ENCODE measurements at regions not wholly inside any gene's neighbourhood (a gene's known extent, or its start where the extent isn't known, plus 50 kb on each side); places are given as distances from the start of the nearest gene placed in this dataset.

GRCh38 chr10:118904286-118904685, 125.2 kb upstream of the NANOS1 start:
- no peak for TF ChIP-seq CTCF (IDR thresholded peaks at IDR 0.05; ENCODE audit: insufficient read depth, low read length, poor library complexity, severe bottlenecking)
- no peak for TF ChIP-seq EZH2phosphoT487 (conservative IDR thresholded peaks at IDR 0.05; ENCODE audit: low read length)
- Histone ChIP-seq H2AFZ (ENCODE audit: low read depth, low read length, severe bottlenecking) (no peak overlapping the region), H3K9me2 (replicated peaks; ENCODE audit: insufficient read depth, low read length) (no peaks in the 10 kb centered on the region)

GRCh38 chr10:118907051-118907450, 122.5 kb upstream of the NANOS1 start:
- H2AFZ ChIP-seq (ENCODE audit: low read depth, low read length, severe bottlenecking), result no peak overlapping the region
- no peak overlapping the region for H3K4me2 ChIP-seq (ENCODE audit: low read depth, low read length, poor library complexity, severe bottlenecking)
- H3K27me3 ChIP-seq (ENCODE audit: low read length), result no peaks in the 10 kb centered on the region

More at GRCh38 chr10:118904286-118904685, 125.2 kb upstream of the NANOS1 start:
- Histone ChIP-seq H3K4me3 (ENCODE audit: insufficient read depth, low read length, poor library complexity, severe bottlenecking) (no peak overlapping the region), H3K36me3 (ENCODE audit: low read length) (no peaks in the 10 kb centered on the region), H3K27ac (ENCODE audit: low read depth, low read length) (no peak overlapping the region), H3K4me2 (ENCODE audit: low read depth, low read length, poor library complexity, severe bottlenecking) (no peak overlapping the region), H3K9ac (ENCODE audit: low read length) (no peak overlapping the region), H3K27me3 (ENCODE audit: low read length) (no peaks in the 10 kb centered on the region), H4K20me1 (ENCODE audit: low read depth, low read length) (no peaks in the 10 kb centered on the region), H3K79me2 (ENCODE audit: insufficient read depth, low read length) (no peaks in the 10 kb centered on the region), H3F3A (ENCODE audit: insufficient read depth) (no peaks in the 10 kb centered on the region), H3K9me3 (ENCODE audit: insufficient read depth, low read length) (no peaks in the 10 kb centered on the region)

GRCh38 chr10:118908557-118909256, 120.8 kb upstream of the NANOS1 start:
- no peaks in the 10 kb centered on the region for H4K20me1 ChIP-seq (ENCODE audit: low read depth, low read length)
- H3F3A ChIP-seq (ENCODE audit: insufficient read depth), result no peaks in the 10 kb centered on the region
- no peak overlapping the region for H2AFZ ChIP-seq (ENCODE audit: low read depth, low read length, severe bottlenecking)
- no peak overlapping the region for H3K27ac ChIP-seq (ENCODE audit: low read depth, low read length)
- no peak overlapping the region for H3K4me3 ChIP-seq (ENCODE audit: insufficient read depth, low read length, poor library complexity, severe bottlenecking)
- no peak overlapping the region for H3K9ac ChIP-seq (ENCODE audit: low read length)
- no peaks in the 10 kb centered on the region for H3K27me3 ChIP-seq (ENCODE audit: low read length)
- H3K36me3 ChIP-seq (ENCODE audit: low read length), result no peaks in the 10 kb centered on the region
- no peak for TF ChIP-seq CTCF (IDR thresholded peaks at IDR 0.05; ENCODE audit: insufficient read depth, low read length, poor library complexity, severe bottlenecking)
- no peak for TF ChIP-seq EZH2phosphoT487 (conservative IDR thresholded peaks at IDR 0.05; ENCODE audit: low read length)
- H3K4me2 ChIP-seq (ENCODE audit: low read depth, low read length, poor library complexity, severe bottlenecking), result no peak overlapping the region
- no peaks in the 10 kb centered on the region for H3K9me3 ChIP-seq (ENCODE audit: insufficient read depth, low read length)
- H3K79me2 ChIP-seq (ENCODE audit: insufficient read depth, low read length), result no peaks in the 10 kb centered on the region
- H3K9me2 ChIP-seq (replicated peaks; ENCODE audit: insufficient read depth, low read length), result no peaks in the 10 kb centered on the region

More at GRCh38 chr10:118907051-118907450, 122.5 kb upstream of the NANOS1 start:
- no peaks in the 10 kb centered on the region for H3K79me2 ChIP-seq (ENCODE audit: insufficient read depth, low read length)
- no peaks in the 10 kb centered on the region for H3K36me3 ChIP-seq (ENCODE audit: low read length)
- no peak overlapping the region for H3K4me3 ChIP-seq (ENCODE audit: insufficient read depth, low read length, poor library complexity, severe bottlenecking)
- H3F3A ChIP-seq (ENCODE audit: insufficient read depth), result no peaks in the 10 kb centered on the region
- no peaks in the 10 kb centered on the region for H4K20me1 ChIP-seq (ENCODE audit: low read depth, low read length)
- no peak overlapping the region for H3K9ac ChIP-seq (ENCODE audit: low read length)
- no peak for TF ChIP-seq EZH2phosphoT487 (conservative IDR thresholded peaks at IDR 0.05; ENCODE audit: low read length)
- TF ChIP-seq CTCF (IDR thresholded peaks at IDR 0.05; ENCODE audit: insufficient read depth, low read length, poor library complexity, severe bottlenecking), result no peak
- no peaks in the 10 kb centered on the region for H3K9me3 ChIP-seq (ENCODE audit: insufficient read depth, low read length)
- H3K9me2 ChIP-seq (replicated peaks; ENCODE audit: insufficient read depth, low read length), result no peaks in the 10 kb centered on the region
- no peak overlapping the region for H3K27ac ChIP-seq (ENCODE audit: low read depth, low read length)

All from SU-DHL-6 (cell line).